ENCODE measurements at regions not wholly inside any gene's neighbourhood (a gene's known extent, or its start where the extent isn't known, plus 50 kb on each side); places are given as distances from the start of the nearest gene placed in this dataset.

DNA sequence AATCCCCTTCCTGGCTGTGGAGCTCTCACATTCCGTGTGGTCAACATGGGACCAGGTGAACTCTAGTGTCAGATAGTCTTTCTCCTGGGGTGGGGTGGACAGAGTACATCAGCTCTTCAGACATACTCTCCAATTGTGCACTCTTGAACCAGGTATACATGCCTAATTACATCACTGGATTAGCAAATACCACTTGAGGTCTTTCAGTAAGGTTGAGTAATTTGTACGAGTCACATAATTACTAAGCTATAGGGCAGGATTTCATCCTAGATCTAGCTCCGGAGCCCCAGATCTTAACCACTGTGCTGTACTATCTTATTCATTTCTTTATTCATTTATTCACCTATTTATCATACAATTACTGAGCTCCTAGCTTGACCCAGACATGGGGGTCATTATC, 821.3 kb downstream of the TFAP2A start:
- Histone ChIP-seq H3K4me1 (ENCODE audit: control insufficient read depth in 2 of 2, insufficient read depth in 2 of 2, low read length in 2 of 2) (no peaks in the 10 kb centered on the region), H3K27me3 (ENCODE audit: control insufficient read depth in 2 of 2, insufficient read depth in 2 of 2, low read length in 2 of 2) (no peaks in the 10 kb centered on the region), H3K9me3 (ENCODE audit: control insufficient read depth in 2 of 3, low read length in 3 of 3) (no peaks in the 10 kb centered on the region), H3K36me3 (ENCODE audit: control insufficient read depth in 2 of 3, insufficient read depth in 3 of 3, low read length in 3 of 3) (no peaks in the 10 kb centered on the region), H3K4me3 (ENCODE audit: low read length) (no peak overlapping the region), H3K27ac (ENCODE audit: low read depth, low read length) (no peak overlapping the region)
- ATAC-seq (no peak), DNase-seq (no peak)
- Mint-ChIP-seq H3K4me1 (no peaks in the 10 kb centered on the region), H3K9me3 (peaks cover 0 to 16% (median 0%) of the 10 kb centered on the region in 11 donors), H3K4me3 (no peak overlapping the region), H3K27ac (no peak overlapping the region), H3K27me3 (no peaks in the 10 kb centered on the region), H3K36me3 (no peaks in the 10 kb centered on the region)
- ChIA-PET CTCF (no interaction called here), POLR2A (no interaction called here)
- intact Hi-C loops (cut with micrococcal nuclease): no loop called here

DNA sequence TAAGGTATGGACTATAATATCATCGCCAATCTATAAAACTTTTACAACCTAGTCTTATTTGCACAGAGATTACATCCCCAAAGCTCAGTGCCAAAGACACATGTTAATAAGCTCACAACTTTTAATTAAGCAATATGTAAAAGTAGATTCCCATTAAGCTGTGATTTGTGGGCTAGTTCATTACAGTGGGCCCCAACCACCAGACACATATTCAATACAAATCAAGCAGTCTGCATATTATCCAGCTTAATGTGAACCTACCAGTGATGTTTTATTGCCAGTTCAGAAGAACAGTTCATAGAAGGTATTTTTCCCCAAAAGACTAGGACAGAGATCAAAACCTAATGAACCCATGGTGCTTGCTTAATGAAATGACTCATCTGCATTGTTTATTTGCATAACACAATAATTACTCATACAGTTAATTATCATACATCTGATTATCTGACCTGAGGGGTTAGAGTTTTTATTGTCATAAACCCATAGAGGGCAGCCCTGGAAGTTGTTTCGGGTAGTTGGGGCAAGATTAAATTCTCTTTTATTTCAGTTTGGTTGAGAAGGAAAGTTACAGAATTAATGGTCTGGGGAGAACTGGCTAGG, 831.0 kb downstream of the TFAP2A start:
- CTCF ChIA-PET: no interaction called here
- H3K4me3 ChIP-seq (ENCODE audit: low read length): no peak overlapping the region
- H3K9me3 Mint-ChIP-seq: peaks cover 0 to 15% (median 5%) of the 10 kb centered on the region in 11 donors
- no peaks in the 10 kb centered on the region for H3K36me3 Mint-ChIP-seq
- no peak for ATAC-seq
- no peaks in the 10 kb centered on the region for H3K9me3 ChIP-seq (ENCODE audit: control insufficient read depth in 2 of 3, low read length in 3 of 3)
- H3K27me3 ChIP-seq (ENCODE audit: control insufficient read depth in 2 of 2, insufficient read depth in 2 of 2, low read length in 2 of 2): no peaks in the 10 kb centered on the region
- no peaks in the 10 kb centered on the region for H3K36me3 ChIP-seq (ENCODE audit: control insufficient read depth in 2 of 3, insufficient read depth in 3 of 3, low read length in 3 of 3)
- H3K4me3 Mint-ChIP-seq: no peak overlapping the region
- H3K4me1 ChIP-seq (ENCODE audit: control insufficient read depth in 2 of 2, insufficient read depth in 2 of 2, low read length in 2 of 2): no peaks in the 10 kb centered on the region
- H3K27ac Mint-ChIP-seq: no peak overlapping the region
- DNase-seq: no peak
- POLR2A ChIA-PET: no interaction called here
- no peak overlapping the region for H3K27ac ChIP-seq (ENCODE audit: low read depth, low read length)
- H3K4me1 Mint-ChIP-seq: no peaks in the 10 kb centered on the region
- intact Hi-C loops (cut with micrococcal nuclease): no loop called here
- no peaks in the 10 kb centered on the region for H3K27me3 Mint-ChIP-seq

DNA sequence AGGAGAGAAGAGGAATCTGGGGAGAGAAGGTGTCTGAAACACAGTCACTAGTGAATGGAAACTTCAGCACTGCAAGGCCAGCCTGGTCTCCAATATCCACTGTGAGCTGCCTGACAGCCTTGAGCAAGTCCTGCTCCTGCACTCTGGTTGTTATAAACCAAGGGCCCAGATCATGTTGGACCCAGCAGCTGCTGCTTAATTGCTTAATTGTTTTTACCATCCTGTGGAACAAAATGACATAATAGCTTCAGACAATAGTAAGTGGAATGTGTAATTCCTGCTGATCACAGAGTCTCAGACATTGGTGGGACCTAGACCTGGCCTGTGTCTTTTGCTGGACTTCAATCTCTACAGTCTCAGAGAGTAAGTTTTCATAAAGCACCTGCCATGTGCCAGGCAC, 833.7 kb downstream of the TFAP2A start:
- H3K9me3 Mint-ChIP-seq: peaks cover 0 to 9% (median under 1%) of the 10 kb centered on the region in 11 donors
- Histone ChIP-seq H3K4me3 (ENCODE audit: low read length) (no peak overlapping the region), H3K27me3 (ENCODE audit: control insufficient read depth in 2 of 2, insufficient read depth in 2 of 2, low read length in 2 of 2) (no peaks in the 10 kb centered on the region), H3K36me3 (ENCODE audit: control insufficient read depth in 2 of 3, insufficient read depth in 3 of 3, low read length in 3 of 3) (no peaks in the 10 kb centered on the region), H3K9me3 (ENCODE audit: control insufficient read depth in 2 of 3, low read length in 3 of 3) (no peaks in the 10 kb centered on the region), H3K4me1 (ENCODE audit: control insufficient read depth in 2 of 2, insufficient read depth in 2 of 2, low read length in 2 of 2) (no peaks in the 10 kb centered on the region), H3K27ac (ENCODE audit: low read depth, low read length) (no peak overlapping the region)
- H3K4me3 Mint-ChIP-seq: no peak overlapping the region
- no peaks in the 10 kb centered on the region for H3K4me1 Mint-ChIP-seq
- DNase-seq (no peak), ATAC-seq (no peak)
- ChIA-PET POLR2A (no interaction called here), CTCF (no interaction called here)
- no peaks in the 10 kb centered on the region for H3K36me3 Mint-ChIP-seq
- H3K27me3 Mint-ChIP-seq: no peaks in the 10 kb centered on the region
- intact Hi-C loops (cut with micrococcal nuclease): no loop called here
- H3K27ac Mint-ChIP-seq: no peak overlapping the region

DNA sequence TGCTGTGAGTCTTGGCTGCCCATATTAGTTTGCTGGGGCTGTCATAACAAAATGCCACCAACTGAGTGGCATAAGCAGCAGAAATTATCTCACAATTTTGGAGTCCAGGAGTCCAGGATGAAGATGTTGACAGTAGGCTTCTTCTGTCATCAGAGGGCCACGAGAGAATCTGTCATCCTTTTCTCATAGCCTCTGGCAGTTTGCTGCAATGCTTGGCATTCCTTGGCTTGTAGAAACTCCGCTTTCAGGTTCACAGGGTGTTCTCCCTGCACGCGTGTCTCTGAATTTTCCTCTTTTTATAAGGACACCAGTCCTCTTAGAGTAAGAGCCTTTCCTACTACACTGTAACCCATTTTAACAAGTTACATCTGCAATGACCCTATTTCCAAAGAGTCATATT, 838.4 kb downstream of the TFAP2A start:
- Mint-ChIP-seq H3K4me1 (no peaks in the 10 kb centered on the region), H3K27ac (no peak overlapping the region), H3K9me3 (peaks cover 0 to 9% (median 2%) of the 10 kb centered on the region in 11 donors), H3K36me3 (no peaks in the 10 kb centered on the region), H3K27me3 (no peaks in the 10 kb centered on the region), H3K4me3 (no peak overlapping the region)
- Histone ChIP-seq H3K4me3 (ENCODE audit: low read length) (no peak overlapping the region), H3K36me3 (ENCODE audit: control insufficient read depth in 2 of 3, insufficient read depth in 3 of 3, low read length in 3 of 3) (no peaks in the 10 kb centered on the region), H3K4me1 (ENCODE audit: control insufficient read depth in 2 of 2, insufficient read depth in 2 of 2, low read length in 2 of 2) (no peaks in the 10 kb centered on the region), H3K27ac (ENCODE audit: low read depth, low read length) (no peak overlapping the region), H3K27me3 (ENCODE audit: control insufficient read depth in 2 of 2, insufficient read depth in 2 of 2, low read length in 2 of 2) (no peaks in the 10 kb centered on the region), H3K9me3 (ENCODE audit: control insufficient read depth in 2 of 3, low read length in 3 of 3) (no peaks in the 10 kb centered on the region)
- ChIA-PET CTCF (no interaction called here), POLR2A (no interaction called here)
- ATAC-seq (no peak), DNase-seq (no peak)
- intact Hi-C loops (cut with micrococcal nuclease): no loop called here

DNA sequence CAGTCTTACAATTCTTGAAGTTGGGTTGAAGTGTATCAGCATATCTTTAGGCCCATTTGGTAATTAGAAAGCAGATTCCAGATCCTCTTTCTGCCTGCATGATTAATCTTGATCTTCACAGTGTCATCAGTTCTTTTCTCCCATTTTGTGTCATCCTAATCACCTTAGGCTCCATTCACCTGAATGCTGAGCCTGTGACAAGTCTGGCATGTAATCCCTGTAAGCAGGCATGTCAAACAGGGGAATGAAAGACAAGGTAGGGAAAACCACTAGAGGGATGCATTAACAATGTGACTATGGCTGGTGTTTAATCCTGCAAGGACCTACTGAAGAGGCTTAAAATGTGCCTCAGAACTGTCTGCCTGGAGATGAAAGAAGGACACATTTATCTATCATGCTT, 848.8 kb downstream of the TFAP2A start:
- DNase-seq (no peak), ATAC-seq (no peak)
- intact Hi-C loops (cut with micrococcal nuclease): no loop called here
- no peak overlapping the region for H3K4me3 Mint-ChIP-seq
- Histone ChIP-seq H3K27me3 (ENCODE audit: control insufficient read depth in 2 of 2, insufficient read depth in 2 of 2, low read length in 2 of 2) (no peaks in the 10 kb centered on the region), H3K9me3 (ENCODE audit: control insufficient read depth in 2 of 3, low read length in 3 of 3) (no peaks in the 10 kb centered on the region), H3K36me3 (ENCODE audit: control insufficient read depth in 2 of 3, insufficient read depth in 3 of 3, low read length in 3 of 3) (no peaks in the 10 kb centered on the region), H3K4me1 (ENCODE audit: control insufficient read depth in 2 of 2, insufficient read depth in 2 of 2, low read length in 2 of 2) (no peaks in the 10 kb centered on the region), H3K27ac (ENCODE audit: low read depth, low read length) (no peak overlapping the region), H3K4me3 (ENCODE audit: low read length) (no peak overlapping the region)
- H3K36me3 Mint-ChIP-seq: no peaks in the 10 kb centered on the region
- POLR2A ChIA-PET: no interaction called here
- no peaks in the 10 kb centered on the region for H3K4me1 Mint-ChIP-seq
- CTCF ChIA-PET: no interaction called here
- H3K9me3 Mint-ChIP-seq: peaks cover 0 to 7% (median 2%) of the 10 kb centered on the region in 11 donors
- no peaks in the 10 kb centered on the region for H3K27me3 Mint-ChIP-seq
- no peak overlapping the region for H3K27ac Mint-ChIP-seq

DNA sequence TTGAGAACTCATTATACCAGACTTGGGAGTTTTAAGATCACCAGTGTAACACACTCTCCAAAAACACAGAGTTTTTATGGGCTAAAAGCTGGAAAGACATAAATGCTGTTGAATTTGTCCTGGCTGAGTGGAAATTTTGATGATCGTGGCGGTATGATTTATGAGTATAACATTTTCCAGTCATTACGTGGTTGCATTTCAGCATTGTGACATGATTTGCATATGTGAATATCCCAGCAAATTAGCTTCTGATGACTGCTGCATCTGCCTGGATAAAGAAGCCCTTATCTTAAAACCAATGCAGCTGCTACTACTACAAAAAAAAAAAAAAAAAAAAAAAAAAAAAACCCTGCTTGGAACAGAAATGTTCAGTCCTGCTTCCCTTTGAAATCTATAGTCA, 850.9 kb downstream of the TFAP2A start:
- Mint-ChIP-seq H3K27me3 (no peaks in the 10 kb centered on the region), H3K4me3 (no peak overlapping the region), H3K36me3 (no peaks in the 10 kb centered on the region), H3K27ac (no peak overlapping the region), H3K9me3 (peaks cover 0 to 4% (median 0%) of the 10 kb centered on the region in 11 donors), H3K4me1 (no peaks in the 10 kb centered on the region)
- ATAC-seq: no peak
- Histone ChIP-seq H3K4me3 (ENCODE audit: low read length) (no peak overlapping the region), H3K27me3 (ENCODE audit: control insufficient read depth in 2 of 2, insufficient read depth in 2 of 2, low read length in 2 of 2) (no peaks in the 10 kb centered on the region), H3K36me3 (ENCODE audit: control insufficient read depth in 2 of 3, insufficient read depth in 3 of 3, low read length in 3 of 3) (no peaks in the 10 kb centered on the region), H3K9me3 (ENCODE audit: control insufficient read depth in 2 of 3, low read length in 3 of 3) (no peaks in the 10 kb centered on the region), H3K27ac (ENCODE audit: low read depth, low read length) (no peak overlapping the region), H3K4me1 (ENCODE audit: control insufficient read depth in 2 of 2, insufficient read depth in 2 of 2, low read length in 2 of 2) (no peaks in the 10 kb centered on the region)
- intact Hi-C loops (cut with micrococcal nuclease): no loop called here
- ChIA-PET CTCF (no interaction called here), POLR2A (no interaction called here)
- no peak for DNase-seq

DNA sequence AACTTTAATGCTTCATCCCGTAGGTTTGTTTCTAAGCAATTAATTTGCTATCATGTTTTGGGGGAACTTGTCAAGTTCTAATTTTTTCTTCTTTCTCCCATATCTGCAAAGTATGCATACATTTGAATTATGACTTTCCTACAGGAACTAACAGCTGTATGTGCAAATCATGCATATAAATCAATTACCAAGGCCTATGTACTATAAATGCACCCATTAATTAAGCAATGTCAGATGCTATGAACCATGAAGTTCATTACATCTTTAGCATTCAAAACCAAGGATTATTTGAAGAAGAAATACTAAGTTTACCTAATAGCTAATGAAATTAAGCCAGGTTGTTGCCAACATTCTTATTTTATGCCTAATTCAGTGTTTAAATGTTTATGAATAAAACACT, 851.3 kb downstream of the TFAP2A start:
- peaks cover 0 to 4% (median 0%) of the 10 kb centered on the region in 11 donors for H3K9me3 Mint-ChIP-seq
- Histone ChIP-seq H3K4me1 (ENCODE audit: control insufficient read depth in 2 of 2, insufficient read depth in 2 of 2, low read length in 2 of 2) (no peaks in the 10 kb centered on the region), H3K27ac (ENCODE audit: low read depth, low read length) (no peak overlapping the region), H3K9me3 (ENCODE audit: control insufficient read depth in 2 of 3, low read length in 3 of 3) (no peaks in the 10 kb centered on the region), H3K27me3 (ENCODE audit: control insufficient read depth in 2 of 2, insufficient read depth in 2 of 2, low read length in 2 of 2) (no peaks in the 10 kb centered on the region), H3K4me3 (ENCODE audit: low read length) (no peak overlapping the region), H3K36me3 (ENCODE audit: control insufficient read depth in 2 of 3, insufficient read depth in 3 of 3, low read length in 3 of 3) (no peaks in the 10 kb centered on the region)
- no peaks in the 10 kb centered on the region for H3K36me3 Mint-ChIP-seq
- ATAC-seq (no peak), DNase-seq (no peak)
- no peak overlapping the region for H3K4me3 Mint-ChIP-seq
- ChIA-PET POLR2A (no interaction called here), CTCF (no interaction called here)
- H3K4me1 Mint-ChIP-seq: no peaks in the 10 kb centered on the region
- intact Hi-C loops (cut with micrococcal nuclease): no loop called here
- H3K27ac Mint-ChIP-seq: no peak overlapping the region
- no peaks in the 10 kb centered on the region for H3K27me3 Mint-ChIP-seq
